ENCODE measurements at regions not wholly inside any gene's neighbourhood (a gene's known extent, or its start where the extent isn't known, plus 50 kb on each side); places are given as distances from the start of the nearest gene placed in this dataset.

DNA sequence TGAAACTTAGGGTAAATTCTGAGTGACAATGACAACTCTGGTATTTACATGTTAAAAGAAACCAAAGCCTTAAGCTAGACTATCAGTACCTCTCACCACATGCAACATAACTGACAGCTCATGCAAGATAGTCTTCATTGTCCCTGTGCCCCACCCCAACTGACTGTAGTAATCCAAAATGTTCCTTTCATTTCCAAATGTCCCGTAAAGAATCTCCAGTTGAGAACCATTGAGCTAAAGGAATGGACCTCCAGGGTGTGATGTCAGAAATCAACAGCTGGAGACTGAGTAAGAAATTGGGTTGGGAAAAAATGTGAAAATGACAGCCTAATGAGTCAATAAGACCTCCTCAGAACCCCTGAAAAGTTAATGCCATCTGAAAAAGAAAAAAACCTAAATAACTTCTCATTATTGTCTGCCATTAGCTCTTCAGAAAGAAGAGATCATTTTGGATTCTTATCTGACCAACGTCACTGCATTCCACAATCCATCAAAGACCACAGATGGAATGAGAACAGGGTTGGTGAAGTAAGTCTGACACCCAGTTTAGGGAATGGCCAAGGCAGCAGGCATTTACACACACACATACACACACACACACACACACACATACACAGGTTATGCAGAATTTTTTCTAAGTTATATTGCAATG is 51.7 kb upstream of the ACVR2A start:
- TF ChIP-seq CTCF (IDR thresholded peaks at IDR 0.05) (no peak), POLR2A (IDR thresholded peaks at IDR 0.05) (no peak)

Data from testis (tissue), 2 donors.